GM18858 (cell line): ENCODE measurements at regions not wholly inside any gene's neighbourhood (a gene's known extent, or its start where the extent isn't known, plus 50 kb on each side); places are given as distances from the start of the nearest gene placed in this dataset.

Source experiments
- ATAC-seq: cut with Tn5 transposase; IDR thresholded peaks from one replicate; pipeline ENCODE4 v1.9.1; 2021; ENCODE audit not compliant: unreplicated experiment

GRCh38 chr1:94734963-94735901, 84.9 kb upstream of the SLC44A3 start:
- no peak for ATAC-seq

GRCh38 chr1:94731891-94732290, 88.3 kb upstream of the SLC44A3 start:
- ATAC-seq = no peak

GRCh38 chr1:94730450-94730849, 89.7 kb upstream of the SLC44A3 start:
- no peak for ATAC-seq

- no peak for ATAC-seq
These were observed 90.9 kb upstream of the SLC44A3 start for GRCh38 chr1:94729267-94729666.

DNA sequence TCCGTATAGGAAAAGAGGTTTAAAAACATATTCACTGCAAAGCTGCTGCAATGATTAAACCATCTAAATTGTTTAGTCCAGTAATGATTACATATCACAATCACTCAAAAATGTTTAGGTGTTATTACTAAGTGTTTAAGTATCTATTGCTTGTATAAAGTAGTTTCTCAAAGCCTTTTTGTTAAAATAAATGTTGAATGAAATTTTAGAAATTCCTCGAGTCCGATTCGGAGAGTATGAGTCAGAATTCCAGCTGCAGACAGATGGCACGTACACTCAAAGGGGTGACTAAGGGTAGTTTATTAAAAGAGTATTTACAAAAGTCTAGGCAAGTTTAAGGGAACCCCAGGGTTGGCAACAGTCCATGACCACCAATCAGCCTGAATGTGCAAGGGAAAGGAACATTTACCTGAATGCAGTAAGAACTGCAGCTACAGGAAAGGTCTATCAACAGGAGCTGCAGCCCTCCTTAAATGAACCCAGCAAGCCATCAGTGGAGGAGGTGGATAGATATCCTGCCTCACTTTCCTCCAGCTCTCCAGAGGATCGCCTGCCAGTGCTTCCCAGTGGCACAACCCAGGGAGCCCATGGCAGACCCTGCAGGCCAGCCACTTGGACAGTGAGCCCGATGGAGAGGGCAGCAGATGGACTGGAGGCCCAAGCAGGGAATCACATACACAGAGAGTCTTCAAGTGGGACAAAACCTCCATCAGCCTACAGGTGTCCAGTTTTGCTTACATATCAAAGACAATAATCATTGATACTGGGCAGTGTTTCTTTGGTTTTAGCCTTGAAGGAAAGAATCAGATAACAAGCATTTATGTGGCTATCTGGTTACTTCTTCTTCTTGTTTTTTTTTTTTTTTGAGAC, 92.1 kb upstream of the SLC44A3 start:
- no peak for ATAC-seq

- no peak for ATAC-seq
These were observed 93.0 kb upstream of the SLC44A3 start for GRCh38 chr1:94726981-94727685.

DNA sequence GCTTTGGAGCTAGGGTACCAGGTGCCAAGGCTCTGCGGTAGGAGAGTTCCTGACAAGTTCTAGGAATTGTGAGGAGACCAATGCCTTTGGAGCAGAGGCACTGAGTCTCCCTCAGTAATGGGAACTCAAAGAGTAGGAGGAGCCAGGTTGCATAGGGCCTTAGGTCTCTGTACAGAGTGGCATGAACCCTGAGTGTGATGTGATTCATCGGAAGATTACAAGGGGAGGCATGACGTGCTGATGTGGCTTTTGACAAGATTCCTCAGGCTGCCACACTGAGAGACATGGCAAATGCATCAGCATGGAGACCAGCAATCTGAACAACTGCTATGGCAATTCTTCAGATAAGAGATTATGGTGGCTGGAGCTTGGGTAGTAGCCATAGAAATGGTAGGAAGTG, 94.6 kb upstream of the SLC44A3 start:
- ATAC-seq = no peak

- ATAC-seq = no peak
These were observed 96.3 kb upstream of the SLC44A3 start for GRCh38 chr1:94723894-94724293.

DNA sequence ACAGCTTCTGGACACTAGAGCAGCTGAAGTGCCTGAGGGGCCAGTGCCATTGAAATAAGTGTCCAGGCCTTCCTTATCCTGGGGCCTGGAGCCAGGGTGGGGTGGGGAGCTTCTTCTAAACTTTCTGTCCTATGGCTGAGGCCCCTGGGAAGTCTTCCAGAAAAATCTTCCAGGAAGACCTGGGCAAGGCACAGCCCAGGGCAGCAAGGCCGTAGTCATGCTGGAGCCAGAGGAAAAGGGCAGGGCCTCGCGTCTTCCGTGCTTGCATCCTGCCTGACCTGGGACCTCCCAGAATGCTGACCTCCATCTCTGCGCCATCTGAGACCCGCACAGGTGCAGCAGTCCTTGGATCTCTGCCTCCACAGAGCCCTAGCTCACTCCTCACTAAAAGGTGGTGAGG, 96.7 kb upstream of the SLC44A3 start:
- no peak for ATAC-seq

DNA sequence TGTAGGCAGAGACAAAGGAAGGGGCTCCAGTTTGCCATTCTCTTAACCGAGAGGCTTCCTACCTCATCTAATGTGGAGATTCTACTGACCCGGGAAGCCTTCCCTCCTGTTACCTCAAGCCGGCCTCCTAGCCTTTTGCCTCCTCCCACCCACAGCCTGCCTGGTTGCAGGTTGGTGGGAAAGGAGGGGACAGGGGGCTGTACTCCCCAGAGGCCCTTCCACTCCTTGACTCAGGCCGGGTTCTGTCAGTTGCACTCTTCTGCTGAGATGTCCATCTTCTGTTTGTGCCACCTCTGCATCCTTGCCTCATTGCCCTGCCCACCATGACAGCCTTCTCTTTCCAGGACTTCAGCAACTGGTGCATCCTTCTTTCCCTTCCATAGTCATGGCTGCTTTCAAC, 98.0 kb upstream of the SLC44A3 start:
- ATAC-seq = no peak

DNA sequence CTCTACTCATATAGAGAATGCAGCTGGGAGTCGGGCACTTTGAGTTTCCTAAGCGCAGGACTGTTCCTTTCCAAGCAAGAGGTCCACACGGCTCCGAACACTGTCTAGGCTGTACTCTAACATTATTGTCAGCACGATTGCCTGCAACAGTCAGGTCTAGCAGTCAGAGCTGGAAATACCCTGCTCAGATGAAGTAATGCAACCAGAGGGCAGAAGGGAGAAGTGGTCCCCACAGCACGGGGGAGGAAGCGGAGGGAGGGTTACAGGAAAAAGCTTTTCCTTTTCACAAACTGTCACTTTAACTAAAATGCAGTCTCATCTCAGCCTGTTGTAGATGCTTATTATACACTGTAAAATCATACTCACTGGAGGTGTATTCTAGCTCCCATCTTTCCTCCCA, 98.9 kb upstream of the SLC44A3 start:
- ATAC-seq = peak; percentile 38

- peak; percentile 100 for ATAC-seq
These were observed 100.0 kb upstream of the SLC44A3 start for GRCh38 chr1:94719926-94720793.

DNA sequence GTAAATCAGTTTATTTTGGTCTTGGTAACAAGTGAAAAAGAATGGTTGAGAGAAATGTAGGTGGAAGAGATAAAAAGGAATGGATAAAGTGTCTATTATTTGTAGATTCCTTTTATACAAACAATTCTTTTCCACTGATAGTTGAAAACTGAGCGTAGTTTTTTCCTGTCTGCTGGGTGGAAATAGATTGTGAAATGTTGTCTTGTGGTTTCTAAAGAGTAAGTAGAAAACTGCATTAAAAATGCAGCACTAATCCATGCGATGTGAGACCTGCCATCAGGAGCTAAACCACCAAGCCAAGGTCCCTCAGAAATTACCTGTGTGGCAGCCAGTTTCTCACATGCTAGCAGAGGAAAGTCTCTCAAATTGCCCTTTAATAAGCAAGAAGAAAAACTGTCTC, 103.2 kb upstream of the SLC44A3 start:
- no peak for ATAC-seq

GRCh38 chr1:94715321-94715720, 104.8 kb upstream of the SLC44A3 start:
- no peak for ATAC-seq

DNA sequence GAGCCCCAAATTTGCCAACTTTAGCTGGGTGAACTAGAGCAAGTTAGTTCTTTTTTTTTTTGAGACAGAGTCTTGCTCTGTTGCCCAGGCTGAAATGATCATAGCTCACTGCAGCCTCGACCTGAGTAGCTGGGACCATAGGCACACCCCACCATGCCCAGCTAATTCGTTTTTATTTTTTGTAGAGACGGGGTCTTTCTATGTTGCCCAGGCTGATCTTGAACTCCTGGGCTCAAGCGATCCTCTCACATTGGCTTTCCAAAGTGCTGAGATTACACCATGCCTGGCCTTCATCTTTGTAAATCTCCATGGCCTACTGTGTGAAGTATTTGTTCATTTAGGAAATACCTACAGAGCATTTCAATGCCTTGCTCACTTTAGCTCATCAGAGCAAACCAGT, 105.6 kb upstream of the SLC44A3 start:
- no peak for ATAC-seq

DNA sequence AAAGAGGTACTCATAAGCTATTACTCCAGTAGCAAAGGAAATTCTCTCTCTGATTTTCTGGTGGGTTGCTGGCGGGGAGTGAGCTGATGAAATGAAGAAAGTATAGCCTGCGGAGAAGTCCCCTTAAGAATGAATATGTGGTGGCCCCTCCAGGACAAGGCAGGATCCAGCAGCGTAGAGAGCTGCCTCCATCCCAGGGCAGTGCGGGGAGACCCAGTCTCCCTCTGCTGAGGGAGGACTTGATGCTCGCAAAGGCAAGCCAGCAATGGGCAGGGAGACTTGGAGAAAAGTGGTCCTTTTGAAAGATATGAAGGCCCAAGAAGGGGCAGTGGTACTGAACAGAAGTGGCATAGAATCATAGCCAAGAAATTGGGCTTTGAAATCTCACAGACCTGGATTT, 106.0 kb upstream of the SLC44A3 start:
- ATAC-seq = no peak

- no peak for ATAC-seq
These were observed 106.5 kb upstream of the SLC44A3 start for GRCh38 chr1:94713472-94714141.

DNA sequence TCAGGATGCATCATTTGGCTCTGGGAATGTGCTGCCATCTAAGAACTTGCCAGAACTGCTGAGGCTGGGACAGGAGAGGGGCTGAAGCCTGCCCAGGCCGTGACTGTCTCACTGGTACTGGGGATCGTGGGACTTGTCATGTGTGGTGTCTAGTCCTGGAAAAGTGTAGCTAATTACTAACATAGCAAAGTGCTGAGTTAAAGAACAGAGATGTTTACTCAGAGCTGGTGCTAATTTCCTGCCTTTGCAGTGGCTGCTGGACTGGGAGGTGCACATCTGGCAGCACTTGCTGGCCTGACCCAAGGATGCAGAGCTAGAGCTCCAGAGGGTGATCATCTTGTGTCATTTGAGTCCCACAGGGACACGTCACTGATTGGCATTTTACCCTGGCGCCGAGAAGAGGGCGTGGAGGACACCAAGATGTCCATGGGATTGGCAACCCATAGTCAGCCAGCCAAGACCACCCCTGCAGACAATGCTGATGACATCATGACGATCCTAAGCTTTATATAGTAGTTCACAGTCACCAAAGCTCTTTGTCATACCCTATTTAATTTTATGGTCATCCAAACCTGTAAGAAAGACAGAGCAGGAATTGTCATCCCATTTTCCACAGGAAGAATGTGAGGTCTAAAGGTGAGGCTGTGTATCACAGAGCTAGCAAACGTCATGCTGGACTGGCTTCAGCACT, 110.1 kb upstream of the SLC44A3 start:
- ATAC-seq = no peak

DNA sequence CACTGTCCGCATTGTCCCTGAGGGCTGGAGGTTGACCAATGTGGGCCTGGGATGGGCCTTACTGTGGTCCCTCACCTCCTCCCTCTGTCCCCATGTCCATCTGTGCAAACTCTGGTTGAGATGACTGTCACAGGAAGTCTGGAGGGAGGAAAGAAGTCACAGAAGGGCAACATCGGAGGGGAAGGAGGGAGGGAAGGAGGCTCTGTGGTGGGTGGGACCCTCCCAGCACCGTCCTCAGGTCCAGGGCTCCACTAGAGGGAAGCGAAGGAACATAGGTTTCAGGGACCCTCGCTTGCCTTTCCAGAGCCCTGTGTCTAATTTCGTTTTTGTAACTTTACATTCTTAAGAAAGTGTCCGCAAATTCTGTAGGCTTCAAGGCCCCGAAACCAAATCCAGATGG, 111.3 kb upstream of the SLC44A3 start:
- no peak for ATAC-seq
